Skin epidermis (tissue), 12 donors: ENCODE measurements at regions not wholly inside any gene's neighbourhood (a gene's known extent, or its start where the extent isn't known, plus 50 kb on each side); places are given as distances from the start of the nearest gene placed in this dataset.
"Not testable (repeated sequence)": the region's sequence is repeated elsewhere in the genome, so short reads cannot be mapped to it uniquely, and the experiment has no call there.

Experiments used
- H3K27ac ChIP-seq, 21 experiments: fragments of 200-600 bp; sonication (generic) in 11 of 21; one replicate each; pipeline ENCODE4 v1.5.0; 2020; ENCODE audit warnings: mild to moderate bottlenecking in 3 of 21, inconsistent platforms in 2 of 21, moderate library complexity in 2 of 21
- H3K4me3 ChIP-seq, 7 experiments: fragments of 200-600 bp; sonication (generic) in 2 of 7; one replicate each; pipeline ENCODE4 v1.5.0; 2020; ENCODE audit warnings: inconsistent platforms in 2 of 7, mild to moderate bottlenecking in 2 of 7, moderate library complexity in 1 of 7

GRCh38 chr5:32909207-32909606 is 198.1 kb downstream of the NPR3 start:
- Histone ChIP-seq H3K27ac (no peak overlapping the region), H3K4me3 (no peak overlapping the region)

- H3K27ac ChIP-seq, result no peak overlapping the region
Measured at GRCh38 chr5:32916648-32917047, 205.5 kb downstream of the NPR3 start.

DNA sequence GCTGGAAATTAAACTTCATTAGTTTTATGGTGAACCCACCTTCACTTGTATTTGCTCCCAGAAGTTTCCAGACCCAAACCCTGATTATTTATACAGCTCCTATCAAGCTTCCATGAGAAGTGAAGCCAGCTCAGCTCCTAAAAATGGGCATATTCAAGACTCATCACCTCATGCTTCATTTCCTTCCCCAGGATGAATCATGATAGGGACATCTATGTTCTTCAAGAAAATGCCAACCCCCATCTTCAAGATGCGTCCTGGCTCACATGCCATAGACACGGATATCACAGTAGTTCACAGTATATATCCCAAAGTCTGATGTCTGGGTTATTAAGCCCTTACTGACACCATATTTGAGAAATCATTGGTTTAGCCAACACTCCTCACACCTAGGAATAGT is 217.6 kb downstream of the NPR3 start:
- Histone ChIP-seq H3K4me3 (no peak overlapping the region), H3K27ac (no peak overlapping the region)

More at GRCh38 chr5:32916648-32917047, 205.5 kb downstream of the NPR3 start:
- no peak overlapping the region for H3K4me3 ChIP-seq

DNA sequence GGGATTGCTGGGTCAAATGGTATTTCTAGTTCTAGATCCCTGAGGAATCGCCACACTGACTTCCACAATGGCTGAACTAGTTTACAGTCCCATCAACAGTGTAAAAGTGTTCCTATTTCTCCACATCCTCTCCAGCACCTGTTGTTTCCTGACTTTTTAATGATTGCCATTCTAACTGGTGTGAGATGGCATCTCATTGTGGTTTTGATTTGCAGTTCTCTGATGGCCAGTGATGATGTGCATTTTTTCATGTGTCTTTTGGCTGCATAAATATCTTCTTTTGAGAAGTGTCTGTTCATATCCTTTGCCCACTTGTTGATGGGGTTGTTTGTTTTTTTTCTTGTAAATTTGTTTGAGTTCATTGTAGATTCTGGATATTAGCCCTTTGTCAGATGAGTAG is 220.3 kb downstream of the NPR3 start:
- H3K27ac ChIP-seq, H3K4me3 ChIP-seq: not testable (repeated sequence)

GRCh38 chr5:32932241-32932935 is 221.3 kb downstream of the NPR3 start:
- H3K4me3 ChIP-seq, result no peak overlapping the region
- H3K27ac ChIP-seq, result no peak overlapping the region

DNA sequence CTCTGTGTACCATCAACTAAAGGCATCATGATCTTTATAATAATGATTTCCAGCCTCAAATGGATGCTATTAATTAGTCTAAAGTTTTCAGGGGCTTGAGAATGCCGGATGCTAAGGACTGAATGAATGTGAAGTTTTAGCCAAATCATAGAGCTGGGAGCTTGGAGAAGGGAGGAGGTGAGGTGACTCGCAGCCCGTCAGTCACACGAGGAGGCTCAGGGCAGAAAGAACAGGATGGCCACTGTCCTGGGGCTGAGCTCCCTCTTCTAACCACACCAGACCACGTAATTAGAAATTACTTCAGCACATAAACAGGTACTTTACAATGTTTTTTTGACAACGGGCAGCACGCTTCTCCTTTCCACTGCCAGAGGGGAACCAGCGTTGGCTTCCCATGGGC is 222.6 kb downstream of the NPR3 start:
- H3K4me3 ChIP-seq, result no peak overlapping the region
- no peak overlapping the region for H3K27ac ChIP-seq

- Histone ChIP-seq H3K27ac (no peak overlapping the region), H3K4me3 (no peak overlapping the region)
Measured at GRCh38 chr5:32934529-32934928, 223.4 kb downstream of the NPR3 start.

GRCh38 chr5:32935283-32935682 is 224.2 kb downstream of the NPR3 start:
- no peak overlapping the region for H3K27ac ChIP-seq
- no peak overlapping the region for H3K4me3 ChIP-seq

- no peak overlapping the region for H3K27ac ChIP-seq
Measured at GRCh38 chr5:32936329-32936728, 225.2 kb downstream of the NPR3 start.

GRCh38 chr5:32942225-32942989 is 231.3 kb downstream of the NPR3 start:
- H3K4me3 ChIP-seq, result no peak overlapping the region
- no peak overlapping the region for H3K27ac ChIP-seq

More at GRCh38 chr5:32936329-32936728, 225.2 kb downstream of the NPR3 start:
- no peak overlapping the region for H3K4me3 ChIP-seq

- Histone ChIP-seq H3K4me3 (no peak overlapping the region), H3K27ac (no peak overlapping the region)
Measured at GRCh38 chr5:32949286-32949970, 238.3 kb downstream of the NPR3 start.

DNA sequence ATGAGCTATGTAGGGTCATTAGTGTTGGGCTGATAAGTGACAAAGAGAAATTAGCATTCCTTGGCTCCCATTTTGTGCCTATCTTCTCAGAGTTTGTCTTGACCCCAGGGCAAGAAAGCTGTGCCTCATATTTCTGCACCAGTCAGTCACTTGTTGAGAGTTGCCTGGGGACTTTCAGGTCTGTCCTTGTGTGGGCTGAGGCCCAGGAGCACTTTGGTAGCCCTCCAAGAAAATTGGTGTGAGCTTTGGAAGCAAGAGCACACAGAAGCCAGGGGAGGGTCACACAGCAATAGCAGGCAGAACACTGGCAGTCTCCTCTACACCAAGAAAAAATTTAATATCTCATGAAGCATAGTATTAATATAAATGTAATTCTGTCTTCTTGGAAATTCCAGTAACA is 239.9 kb downstream of the NPR3 start:
- H3K4me3 ChIP-seq, result no peak overlapping the region
- H3K27ac ChIP-seq, result peak overlapping the region in 1 of 21 experiments; percentile 12

DNA sequence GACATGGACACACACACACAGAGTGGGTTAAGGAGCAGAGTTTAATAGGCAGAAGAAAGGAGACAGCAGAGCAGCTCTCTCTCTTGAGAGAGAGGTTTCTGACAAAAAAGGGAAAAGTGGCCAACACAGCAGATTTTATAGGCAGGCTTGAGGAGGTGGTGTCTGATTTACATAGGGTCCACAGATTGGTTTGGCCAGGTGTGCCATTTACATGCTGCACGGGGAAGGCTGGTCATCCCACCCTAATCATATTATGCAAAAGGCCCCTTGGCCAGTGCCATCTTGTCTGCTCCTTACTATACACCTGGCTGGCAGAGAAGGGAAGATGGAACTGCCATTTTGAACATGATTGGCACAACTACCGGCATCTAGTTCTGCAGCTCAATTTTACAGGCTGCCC is 240.8 kb downstream of the NPR3 start:
- no peak overlapping the region for H3K4me3 ChIP-seq
- H3K27ac ChIP-seq, result no peak overlapping the region

GRCh38 chr5:32952421-32952820 is 241.3 kb downstream of the NPR3 start:
- not testable (repeated sequence) for H3K4me3 ChIP-seq

DNA sequence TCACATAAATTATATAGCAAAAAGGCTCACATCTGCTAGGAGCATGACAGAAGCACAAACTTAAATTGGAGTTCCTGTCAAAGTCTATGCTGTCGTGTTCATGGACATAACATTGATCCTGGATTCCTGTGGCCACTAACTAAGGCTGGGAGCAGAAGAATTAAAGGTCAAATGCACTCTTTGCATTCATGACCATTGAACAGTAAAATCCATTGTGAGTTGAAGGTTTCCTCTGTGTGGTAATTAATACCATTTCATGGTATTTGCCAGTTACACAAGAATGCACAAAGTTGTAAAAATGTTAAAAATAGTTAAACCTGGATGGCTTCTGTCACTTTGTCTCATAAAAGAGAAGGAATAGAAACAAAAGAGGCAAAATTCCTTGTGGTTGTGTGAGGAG is 242.6 kb downstream of the NPR3 start:
- Histone ChIP-seq H3K27ac (no peak overlapping the region), H3K4me3 (no peak overlapping the region)

More at GRCh38 chr5:32952421-32952820, 241.3 kb downstream of the NPR3 start:
- not testable (repeated sequence) for H3K27ac ChIP-seq

DNA sequence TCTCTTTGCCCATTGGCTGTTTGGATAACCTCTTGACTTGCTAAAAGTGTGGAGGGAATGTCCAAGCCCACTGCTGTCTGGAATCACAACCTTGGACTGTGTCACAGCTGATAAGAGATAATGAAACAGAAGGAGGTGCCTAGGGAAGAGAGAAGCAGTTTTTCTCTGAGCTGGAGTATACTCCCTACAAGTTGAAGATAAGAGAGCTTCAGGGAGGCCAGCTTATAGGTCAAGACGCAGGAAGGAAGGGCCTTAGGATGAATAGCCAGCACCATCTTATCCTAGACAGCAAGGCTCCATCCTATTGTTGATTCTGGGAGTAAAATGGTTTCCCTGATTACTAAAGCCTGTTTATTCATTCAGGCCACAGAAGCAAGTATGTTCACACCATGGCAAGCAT is 244.7 kb downstream of the NPR3 start:
- Histone ChIP-seq H3K27ac (no peak overlapping the region), H3K4me3 (no peak overlapping the region)

DNA sequence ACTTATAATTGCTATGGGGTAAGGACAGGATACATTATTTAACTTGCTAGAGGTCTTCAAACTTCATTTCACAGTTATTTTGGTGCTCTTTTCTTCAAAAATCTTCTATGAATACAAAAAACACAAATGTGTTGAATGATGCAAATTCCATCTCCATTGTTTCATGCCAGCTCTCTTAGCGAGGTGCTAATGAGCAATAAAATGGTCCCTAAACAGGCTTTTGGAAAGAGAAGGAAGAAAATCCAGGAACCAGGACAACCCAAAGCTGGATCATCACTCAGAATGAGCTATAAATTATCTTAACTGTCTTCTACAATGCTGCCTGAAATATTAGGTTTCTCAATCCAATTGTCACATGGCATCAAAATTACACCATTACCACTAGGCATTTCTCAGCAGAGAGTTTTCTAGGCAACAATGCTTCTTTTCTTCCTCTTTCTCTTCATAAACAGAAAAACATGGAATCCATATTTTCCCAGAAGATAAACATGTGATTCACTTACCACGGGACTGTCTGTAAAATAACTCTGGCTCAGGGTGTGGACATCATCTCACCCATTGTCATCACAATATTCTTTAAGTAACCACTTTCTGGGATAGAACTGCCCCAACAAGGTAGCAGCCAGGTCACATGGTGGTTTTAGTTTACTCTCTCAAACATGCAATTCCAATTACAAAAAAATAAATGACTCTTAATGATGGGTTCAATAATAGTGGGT is 249.4 kb downstream of the NPR3 start:
- Histone ChIP-seq H3K27ac (peak overlapping the region in 2 of 21 experiments; percentile 2 to 18), H3K4me3 (no peak overlapping the region)

DNA sequence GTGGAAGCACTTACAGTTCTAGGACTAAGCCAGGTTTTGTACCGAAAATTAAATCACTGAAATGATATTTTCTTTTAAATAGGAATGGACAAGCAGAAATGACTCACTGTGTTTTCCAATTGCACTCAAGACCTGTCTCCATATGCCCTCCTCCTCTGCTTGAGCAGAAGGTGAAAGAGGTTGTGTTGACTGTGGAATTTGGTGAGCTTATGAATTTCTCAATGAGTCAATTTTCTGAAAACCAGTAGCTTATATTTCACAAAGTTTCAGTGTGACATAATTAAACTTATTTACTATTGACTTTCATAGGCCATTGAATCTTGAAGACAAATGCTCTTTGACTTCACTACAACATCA is 249.9 kb downstream of the NPR3 start:
- Histone ChIP-seq H3K27ac (peak overlapping the region in 2 of 21 experiments; percentile 20 to 45), H3K4me3 (no peak overlapping the region)

- no peak overlapping the region for H3K4me3 ChIP-seq
- H3K27ac ChIP-seq, result no peak overlapping the region
Measured at GRCh38 chr5:32964261-32964660, 253.1 kb downstream of the NPR3 start.

GRCh38 chr5:32973646-32974045 is 262.5 kb downstream of the NPR3 start:
- Histone ChIP-seq H3K27ac (no peak overlapping the region), H3K4me3 (no peak overlapping the region)
